GM19351 (cell line): ENCODE measurements at regions not wholly inside any gene's neighbourhood (a gene's known extent, or its start where the extent isn't known, plus 50 kb on each side); places are given as distances from the start of the nearest gene placed in this dataset.
"Not testable (repeated sequence)": the region's sequence is repeated elsewhere in the genome, so short reads cannot be mapped to it uniquely, and the experiment has no call there.

Experiments used
- ATAC-seq: cut with Tn5 transposase; IDR thresholded peaks from one replicate; pipeline ENCODE4 v1.9.1; 2021; ENCODE audit warnings: mild to moderate bottlenecking, moderate library complexity; ENCODE audit not compliant: unreplicated experiment

DNA sequence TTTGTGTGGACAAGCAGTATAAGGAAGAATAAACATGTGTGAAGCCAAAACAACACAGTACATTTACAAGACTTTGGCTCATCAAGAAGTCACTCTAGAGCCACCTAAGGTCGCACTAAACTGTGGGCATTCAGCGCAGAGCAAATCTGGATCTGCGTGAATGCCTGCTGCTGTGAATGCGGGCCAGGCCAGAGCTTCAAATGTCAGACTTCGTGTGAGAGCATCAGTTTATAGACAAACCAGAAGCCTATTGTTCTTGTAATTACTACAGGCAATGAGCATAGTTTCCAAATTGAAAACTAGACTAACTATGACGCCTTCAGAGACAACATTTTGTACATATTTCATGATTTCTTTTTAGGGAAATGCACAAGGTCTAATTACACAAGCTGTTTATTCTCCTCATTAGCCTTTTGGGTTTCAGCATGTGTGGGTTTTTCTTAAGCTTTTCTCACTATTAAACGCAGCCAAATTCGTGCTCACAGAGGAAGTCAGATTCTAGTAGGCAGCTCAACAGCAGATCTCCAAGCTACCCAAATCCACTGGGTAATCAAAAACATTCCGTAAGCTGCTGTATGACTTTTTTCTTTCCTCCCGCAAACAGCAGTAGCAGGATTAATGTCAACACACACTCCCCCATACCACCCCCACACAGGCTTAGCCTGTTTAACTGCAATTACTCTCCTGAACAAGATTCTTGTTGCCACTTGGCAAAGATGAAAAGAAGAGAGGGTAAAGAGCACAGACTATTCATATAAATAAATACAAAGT is 84.5 kb upstream of the SETMAR start:
- no peak for ATAC-seq

GRCh38 chr3:4219227-4219568 is 84.0 kb upstream of the SETMAR start:
- ATAC-seq, result no peak

DNA sequence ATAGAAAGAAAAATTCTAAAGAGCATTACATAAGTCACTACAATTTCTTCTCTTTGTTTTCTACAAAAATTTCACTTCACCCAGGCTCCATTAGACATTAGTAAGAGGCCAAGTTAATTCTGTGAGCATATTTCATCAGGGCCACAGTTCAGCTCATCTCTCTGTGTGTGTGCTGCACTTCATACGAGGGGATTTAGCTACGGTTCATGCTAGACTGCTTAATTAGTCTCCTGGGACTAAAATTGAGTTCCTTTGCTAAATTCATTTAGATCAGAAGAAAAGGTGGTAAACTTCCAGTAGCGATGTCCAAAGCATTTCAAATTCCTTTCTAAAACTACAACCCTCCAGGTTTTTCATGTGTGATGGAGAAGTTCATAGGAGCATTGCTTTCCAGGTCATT is 83.1 kb upstream of the SETMAR start:
- ATAC-seq, result no peak

DNA sequence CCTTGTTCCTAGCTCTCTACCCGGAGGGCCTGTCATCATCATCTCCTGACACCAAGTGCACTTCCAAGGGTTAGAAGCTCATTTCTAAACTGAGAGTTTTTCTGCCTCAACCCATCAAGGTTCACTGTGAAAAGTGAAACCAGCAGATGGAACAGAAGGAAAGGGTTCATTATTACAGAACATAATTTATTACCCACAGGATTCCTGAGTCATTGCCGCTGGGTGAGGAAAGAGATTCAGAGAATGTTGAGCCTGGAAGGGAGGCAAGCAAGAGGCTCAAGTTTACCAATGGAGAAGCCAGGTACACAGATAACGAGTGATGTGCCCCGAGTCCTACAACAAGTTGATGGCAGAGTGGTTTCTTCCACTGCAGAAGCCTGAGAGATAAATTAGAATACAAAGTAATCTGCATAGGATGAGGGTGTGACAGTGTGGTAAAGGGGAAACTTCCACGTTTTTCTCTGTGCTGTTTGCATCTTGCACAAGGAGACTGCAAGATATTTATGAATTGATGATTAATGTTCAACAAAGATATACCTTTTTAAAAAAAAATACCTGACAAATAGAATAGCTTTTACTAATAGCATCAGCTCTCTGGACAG is 80.5 kb upstream of the SETMAR start:
- no peak for ATAC-seq

DNA sequence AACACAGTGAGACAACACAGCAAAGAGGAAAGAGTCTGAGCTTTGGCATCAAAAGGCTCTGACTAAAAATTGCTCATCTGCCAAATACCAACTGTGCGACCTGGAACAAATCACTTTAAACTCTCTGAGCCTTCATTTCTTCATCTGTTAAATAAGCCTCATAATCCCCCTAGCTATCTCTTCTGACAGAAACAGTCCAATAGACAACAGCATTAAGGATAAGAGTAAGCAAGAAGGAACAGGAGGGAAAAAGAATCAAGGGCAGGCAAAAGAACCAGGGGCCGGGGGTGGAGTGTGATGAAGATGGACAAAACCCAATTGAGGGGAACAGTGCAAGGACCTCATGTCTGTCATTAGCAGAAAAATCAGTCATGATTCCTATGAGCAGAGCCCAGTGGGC is 79.4 kb upstream of the SETMAR start:
- ATAC-seq, result no peak

- no peak for ATAC-seq
These were observed 78.8 kb upstream of the SETMAR start for GRCh38 chr3:4224331-4224730.

GRCh38 chr3:4225005-4225471 is 78.1 kb upstream of the SETMAR start:
- no peak for ATAC-seq

DNA sequence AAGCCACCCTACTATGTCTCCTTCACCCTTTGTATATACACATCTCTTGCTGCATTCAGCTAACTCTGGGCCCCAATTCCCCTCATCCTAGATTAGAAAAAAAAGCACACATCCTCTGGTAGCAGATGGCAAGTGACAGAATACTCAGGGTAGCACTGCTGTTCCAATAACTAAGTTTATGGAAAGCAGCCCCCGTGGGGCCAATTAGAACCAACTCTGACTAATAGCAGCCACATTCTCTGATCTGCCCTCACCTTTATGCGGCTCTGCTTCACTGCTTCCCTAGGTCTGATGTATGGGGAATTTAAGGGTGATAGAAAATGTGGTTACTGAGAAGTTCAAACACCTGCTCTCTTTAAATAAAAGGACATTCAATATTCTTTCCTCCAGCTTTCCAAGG is 74.9 kb upstream of the SETMAR start:
- ATAC-seq, result no peak

DNA sequence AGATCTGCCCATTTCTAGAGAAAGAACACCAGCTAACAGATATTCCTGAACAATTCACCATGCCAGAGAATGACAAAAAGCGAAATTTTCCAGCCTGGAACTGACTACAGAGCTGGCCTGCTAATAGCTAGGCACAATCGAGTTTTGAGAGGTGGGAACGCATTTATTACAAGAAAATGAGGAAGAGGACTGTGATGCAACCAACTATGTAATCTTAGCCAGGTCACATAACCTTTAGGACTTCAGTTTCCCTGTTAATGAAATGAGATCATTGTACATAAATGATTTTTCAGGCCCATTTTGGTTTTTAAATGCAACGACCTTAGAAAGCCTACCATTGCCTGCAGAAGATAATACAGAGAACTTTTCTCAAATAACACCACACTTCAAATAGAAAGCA is 72.1 kb upstream of the SETMAR start:
- ATAC-seq, result no peak

DNA sequence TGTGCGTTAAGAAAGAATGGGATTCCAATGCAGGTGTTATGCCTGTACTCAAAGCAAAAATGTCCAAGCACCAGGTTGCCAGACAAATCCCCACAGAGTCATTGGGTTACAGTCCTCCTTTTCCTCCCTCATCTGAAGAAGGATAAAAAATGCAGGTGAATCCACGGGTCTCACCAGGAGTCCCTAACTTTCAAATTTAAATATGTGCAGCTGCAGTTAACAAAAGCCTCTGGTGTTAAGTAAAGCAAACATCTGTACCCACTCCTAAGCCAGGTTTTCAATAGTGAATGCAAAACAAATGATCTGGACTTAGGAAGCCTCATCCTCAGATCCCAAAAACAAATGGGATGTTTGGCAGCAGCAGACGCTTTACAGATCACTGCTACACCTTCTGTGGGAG is 70.4 kb upstream of the SETMAR start:
- ATAC-seq, result no peak

DNA sequence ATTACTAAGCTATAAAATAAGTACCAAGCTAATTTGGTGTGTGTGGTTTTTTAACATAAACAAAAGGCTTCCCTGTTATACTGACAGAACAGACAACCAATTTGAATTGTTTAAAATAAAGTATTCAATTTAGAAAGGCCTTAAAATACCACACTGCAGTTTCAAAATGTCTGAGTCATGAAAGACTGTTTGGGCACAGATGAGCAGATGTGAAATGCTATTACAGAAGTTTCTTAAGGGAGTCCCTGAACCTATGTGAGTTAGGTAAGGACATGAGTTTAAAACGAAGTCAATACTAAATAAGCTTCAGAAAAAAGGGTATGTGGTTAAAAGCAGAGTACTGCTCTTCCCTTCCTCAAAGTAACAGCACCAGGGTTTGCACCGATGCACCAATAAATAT is 69.7 kb upstream of the SETMAR start:
- no peak for ATAC-seq

DNA sequence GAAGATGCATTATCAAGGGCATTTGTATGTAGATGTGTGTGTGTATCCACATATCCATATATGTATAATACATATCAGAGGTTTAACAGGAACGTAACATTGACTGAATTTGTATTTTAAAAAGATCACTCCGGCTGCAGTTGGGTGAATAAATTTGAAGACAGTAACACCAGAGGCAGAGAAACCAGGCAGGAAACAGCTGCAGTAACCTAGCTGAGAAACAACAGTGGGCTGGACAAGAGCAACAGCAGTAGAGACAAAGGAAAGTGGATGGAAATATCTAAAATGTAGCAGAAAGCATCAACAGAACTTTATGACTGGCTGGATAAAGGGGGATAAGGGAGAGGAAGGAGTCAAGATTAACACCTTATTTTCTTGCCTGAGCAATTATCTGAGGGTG is 68.3 kb upstream of the SETMAR start:
- no peak for ATAC-seq

GRCh38 chr3:4235690-4236089 is 67.5 kb upstream of the SETMAR start:
- no peak for ATAC-seq

GRCh38 chr3:4241595-4242170 is 61.5 kb upstream of the SETMAR start:
- ATAC-seq, result no peak

DNA sequence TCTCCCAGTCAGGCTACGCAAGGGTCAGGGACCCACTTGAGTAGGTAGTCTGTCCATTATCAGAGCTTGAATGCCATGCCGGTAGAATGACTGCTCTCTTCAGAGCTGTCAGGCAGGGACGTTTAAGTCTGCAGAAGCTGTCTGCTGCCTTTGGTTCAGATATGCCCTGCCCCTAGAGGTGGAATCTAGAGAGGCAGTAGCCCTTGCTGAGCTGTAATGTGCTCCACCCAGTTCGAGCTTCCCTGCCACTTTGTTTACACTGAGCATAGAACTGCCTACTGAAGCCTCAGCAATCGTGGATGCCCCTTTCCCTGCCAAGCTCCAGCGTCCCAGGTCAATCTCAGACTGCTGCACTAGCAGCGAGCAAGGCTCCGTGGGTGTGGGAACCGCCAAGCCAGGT is 57.5 kb upstream of the SETMAR start:
- no peak for ATAC-seq

DNA sequence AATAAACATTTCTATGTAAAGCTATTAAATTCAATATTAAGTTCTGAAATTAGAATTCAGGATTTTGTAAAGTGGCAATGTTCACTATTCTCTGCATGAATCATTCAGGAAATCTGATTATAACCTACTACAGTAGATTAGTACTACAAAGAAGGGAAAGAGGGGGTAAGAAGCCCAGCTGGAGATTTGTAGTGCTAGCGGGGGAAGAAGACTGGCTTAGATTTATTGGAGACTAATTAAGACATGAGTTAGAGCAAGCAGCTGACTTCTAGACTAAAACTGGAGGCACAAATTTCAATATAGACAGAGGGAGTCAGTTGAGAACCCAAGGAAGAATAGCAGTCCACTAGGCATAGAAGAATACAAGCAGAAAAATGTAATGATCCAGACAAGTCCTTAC is 55.8 kb upstream of the SETMAR start:
- ATAC-seq, result no peak

GRCh38 chr3:4250064-4250463 is 53.1 kb upstream of the SETMAR start:
- no peak for ATAC-seq

DNA sequence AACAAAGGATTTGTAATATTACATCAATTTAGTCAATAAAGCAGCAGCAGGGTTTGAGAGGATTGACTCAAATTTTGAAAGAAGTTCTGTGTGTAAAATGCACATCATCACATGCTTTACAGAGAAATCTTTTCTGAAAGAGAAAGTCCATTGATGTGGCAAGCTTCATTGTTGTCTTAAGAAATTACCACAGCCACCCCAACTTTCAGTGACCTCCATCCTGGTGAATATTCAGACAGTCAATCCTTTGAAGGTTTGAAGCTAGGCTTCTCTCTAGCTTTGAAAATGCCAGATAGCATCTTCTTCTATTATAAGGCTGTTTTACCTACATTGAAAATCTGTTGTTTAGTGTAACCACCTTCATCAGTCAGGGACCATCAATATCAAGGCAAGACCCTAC is 51.8 kb upstream of the SETMAR start:
- no peak for ATAC-seq

- ATAC-seq, result not testable (repeated sequence)
These were observed 49.9 kb upstream of the SETMAR start for GRCh38 chr3:4253072-4253832.
